ENCODE measurements at regions not wholly inside any gene's neighbourhood (a gene's known extent, or its start where the extent isn't known, plus 50 kb on each side); places are given as distances from the start of the nearest gene placed in this dataset.

GRCh38 chr5:73395256-73395655 is 53.3 kb downstream of the FOXD1 start:
- TF ChIP-seq ZFX (IDR thresholded peaks at IDR 0.05; ENCODE audit: borderline replicate concordance) (no peak), CTCF (IDR thresholded peaks at IDR 0.05) (no peak)
- no peak overlapping the region for H3K27ac ChIP-seq

- TF ChIP-seq CTCF (IDR thresholded peaks at IDR 0.05) (no peak), ZFX (IDR thresholded peaks at IDR 0.05; ENCODE audit: borderline replicate concordance) (no peak)
- no peak overlapping the region for H3K27ac ChIP-seq
Measured at GRCh38 chr5:73394610-73395009, 54.0 kb downstream of the FOXD1 start.

GRCh38 chr5:73393611-73394489 is 54.7 kb downstream of the FOXD1 start:
- H3K27ac ChIP-seq, result no peak overlapping the region
- TF ChIP-seq ZFX (IDR thresholded peaks at IDR 0.05; ENCODE audit: borderline replicate concordance), result no peak
- no peak for TF ChIP-seq CTCF (IDR thresholded peaks at IDR 0.05)

- H3K27ac ChIP-seq, result no peak overlapping the region
- TF ChIP-seq ZFX (IDR thresholded peaks at IDR 0.05; ENCODE audit: borderline replicate concordance) (no peak), CTCF (IDR thresholded peaks at IDR 0.05) (no peak)
Measured at GRCh38 chr5:73392775-73393174, 55.8 kb downstream of the FOXD1 start.

GRCh38 chr5:73391441-73391881 is 57.1 kb downstream of the FOXD1 start:
- H3K27ac ChIP-seq, result no peak overlapping the region
- no peak for TF ChIP-seq ZFX (IDR thresholded peaks at IDR 0.05; ENCODE audit: borderline replicate concordance)

GRCh38 chr5:73390972-73391371 is 57.6 kb downstream of the FOXD1 start:
- TF ChIP-seq ZFX (IDR thresholded peaks at IDR 0.05; ENCODE audit: borderline replicate concordance) (no peak), CTCF (IDR thresholded peaks at IDR 0.05) (no peak)
- H3K27ac ChIP-seq, result no peak overlapping the region

- no peak overlapping the region for H3K27ac ChIP-seq
- TF ChIP-seq ZFX (IDR thresholded peaks at IDR 0.05; ENCODE audit: borderline replicate concordance) (no peak), CTCF (IDR thresholded peaks at IDR 0.05) (no peak)
Measured at GRCh38 chr5:73388740-73389139, 59.8 kb downstream of the FOXD1 start.

Measured in 22Rv1 (cell line).